Dendritic cell treated with granulocyte-macrophage colony-stimulating factor and Interleukin-4, amounts not matched to agents 40 ng/mL and 50 ng/mL, for 4 days (primary cell): ENCODE measurements at regions not wholly inside any gene's neighbourhood (a gene's known extent, or its start where the extent isn't known, plus 50 kb on each side); places are given as distances from the start of the nearest gene placed in this dataset.

Experiments
- H3K27ac Mint-ChIP-seq: one replicate; pipeline ENCODE4 v1.8.0; 2022; ENCODE audit warnings: mild to moderate bottlenecking, mixed read lengths
- H3K27me3 Mint-ChIP-seq: one replicate; pipeline ENCODE4 v1.8.0; 2022; ENCODE audit warnings: mild to moderate bottlenecking, mixed read lengths
- H3K36me3 Mint-ChIP-seq: one replicate; pipeline ENCODE4 v1.8.0; 2022; ENCODE audit warnings: low read depth, mixed read lengths
- H3K4me1 Mint-ChIP-seq: one replicate; pipeline ENCODE4 v1.8.0; 2022; ENCODE audit warnings: low read depth, mixed read lengths
- H3K4me3 Mint-ChIP-seq: one replicate; pipeline ENCODE4 v1.8.0; 2022; ENCODE audit warnings: mild to moderate bottlenecking, moderate library complexity, mixed read lengths
- H3K9me3 Mint-ChIP-seq: one replicate; pipeline ENCODE4 v1.8.0; 2022; ENCODE audit warnings: mixed read lengths
- intact Hi-C: fragments of 100-400 bp; cut with micrococcal nuclease; formaldehyde crosslinking; loops from one replicate; pipeline ENCODE4 v1.15.0; 2022

GRCh38 chr3:14304101-14305045, 98.0 kb upstream of the SLC6A6 start:
- H3K4me3 Mint-ChIP-seq: no peak overlapping the region
- intact Hi-C loops: no loop called here
- peaks cover 15% of the 10 kb centered on the region for H3K4me1 Mint-ChIP-seq
- H3K27me3 Mint-ChIP-seq: peaks cover 23% of the 10 kb centered on the region
- no peak overlapping the region for H3K27ac Mint-ChIP-seq
- no peaks in the 10 kb centered on the region for H3K9me3 Mint-ChIP-seq
- H3K36me3 Mint-ChIP-seq: no peaks in the 10 kb centered on the region

GRCh38 chr3:14305324-14305723, 97.1 kb upstream of the SLC6A6 start:
- Mint-ChIP-seq H3K4me3 (no peak overlapping the region), H3K27me3 (peaks cover 23% of the 10 kb centered on the region), H3K36me3 (no peaks in the 10 kb centered on the region), H3K4me1 (peaks cover 15% of the 10 kb centered on the region), H3K9me3 (no peaks in the 10 kb centered on the region), H3K27ac (no peak overlapping the region)
- intact Hi-C loops: no loop called here

GRCh38 chr3:14306142-14306541, 96.3 kb upstream of the SLC6A6 start:
- Mint-ChIP-seq H3K36me3 (no peaks in the 10 kb centered on the region), H3K4me3 (no peak overlapping the region), H3K27me3 (peaks cover 23% of the 10 kb centered on the region), H3K4me1 (peaks cover 15% of the 10 kb centered on the region), H3K27ac (no peak overlapping the region), H3K9me3 (no peaks in the 10 kb centered on the region)
- intact Hi-C loops: no loop called here

GRCh38 chr3:14307656-14308302, 94.6 kb upstream of the SLC6A6 start:
- peaks cover 15% of the 10 kb centered on the region for H3K4me1 Mint-ChIP-seq
- H3K9me3 Mint-ChIP-seq: no peaks in the 10 kb centered on the region
- peaks cover 29% of the 10 kb centered on the region for H3K27me3 Mint-ChIP-seq
- H3K4me3 Mint-ChIP-seq: no peak overlapping the region
- H3K36me3 Mint-ChIP-seq: no peaks in the 10 kb centered on the region
- H3K27ac Mint-ChIP-seq: no peak overlapping the region
- intact Hi-C loops: no loop called here

GRCh38 chr3:14311729-14312128, 90.7 kb upstream of the SLC6A6 start:
- H3K27me3 Mint-ChIP-seq: peaks cover 32% of the 10 kb centered on the region
- H3K4me1 Mint-ChIP-seq: no peaks in the 10 kb centered on the region
- intact Hi-C loops: no loop called here
- H3K9me3 Mint-ChIP-seq: no peaks in the 10 kb centered on the region
- no peak overlapping the region for H3K27ac Mint-ChIP-seq
- H3K36me3 Mint-ChIP-seq: no peaks in the 10 kb centered on the region
- H3K4me3 Mint-ChIP-seq: no peak overlapping the region

GRCh38 chr3:14312375-14312774, 90.0 kb upstream of the SLC6A6 start:
- Mint-ChIP-seq H3K4me1 (no peaks in the 10 kb centered on the region), H3K27me3 (peaks cover 32% of the 10 kb centered on the region), H3K4me3 (no peak overlapping the region), H3K27ac (no peak overlapping the region), H3K36me3 (no peaks in the 10 kb centered on the region), H3K9me3 (no peaks in the 10 kb centered on the region)
- intact Hi-C loops: no loop called here

GRCh38 chr3:14317057-14317553, 85.3 kb upstream of the SLC6A6 start:
- H3K27me3 Mint-ChIP-seq: peaks cover 17% of the 10 kb centered on the region
- intact Hi-C loops: no loop called here
- H3K27ac Mint-ChIP-seq: no peak overlapping the region
- no peaks in the 10 kb centered on the region for H3K36me3 Mint-ChIP-seq
- peaks cover 10% of the 10 kb centered on the region for H3K4me1 Mint-ChIP-seq
- H3K4me3 Mint-ChIP-seq: no peak overlapping the region
- H3K9me3 Mint-ChIP-seq: peaks cover 10% of the 10 kb centered on the region

GRCh38 chr3:14318646-14319045, 83.8 kb upstream of the SLC6A6 start:
- Mint-ChIP-seq H3K27ac (no peak overlapping the region), H3K4me1 (peaks cover 10% of the 10 kb centered on the region), H3K36me3 (no peaks in the 10 kb centered on the region), H3K27me3 (peaks cover 8% of the 10 kb centered on the region), H3K9me3 (peaks cover 10% of the 10 kb centered on the region), H3K4me3 (no peak overlapping the region)
- intact Hi-C loops: no loop called here

GRCh38 chr3:14319654-14320182, 82.7 kb upstream of the SLC6A6 start:
- intact Hi-C loops: no loop called here
- peaks cover 15% of the 10 kb centered on the region for H3K4me1 Mint-ChIP-seq
- H3K9me3 Mint-ChIP-seq: peaks cover 10% of the 10 kb centered on the region
- peak overlapping the region; percentile 57 for H3K27ac Mint-ChIP-seq
- peak overlapping the region; percentile 28 for H3K4me3 Mint-ChIP-seq
- no peaks in the 10 kb centered on the region for H3K36me3 Mint-ChIP-seq
- peaks cover 9% of the 10 kb centered on the region for H3K27me3 Mint-ChIP-seq

GRCh38 chr3:14320219-14320618, 82.2 kb upstream of the SLC6A6 start:
- intact Hi-C loops: no loop called here
- no peak overlapping the region for H3K4me3 Mint-ChIP-seq
- peaks cover 12% of the 10 kb centered on the region for H3K27me3 Mint-ChIP-seq
- no peaks in the 10 kb centered on the region for H3K36me3 Mint-ChIP-seq
- H3K27ac Mint-ChIP-seq: peak overlapping the region; percentile 57
- peaks cover 15% of the 10 kb centered on the region for H3K4me1 Mint-ChIP-seq
- peaks cover 10% of the 10 kb centered on the region for H3K9me3 Mint-ChIP-seq

- Mint-ChIP-seq H3K4me1 (peaks cover 15% of the 10 kb centered on the region), H3K27me3 (peaks cover 7% of the 10 kb centered on the region), H3K27ac (no peak overlapping the region), H3K36me3 (no peaks in the 10 kb centered on the region), H3K4me3 (no peak overlapping the region), H3K9me3 (peaks cover 10% of the 10 kb centered on the region)
- intact Hi-C loops: no loop called here
These were observed 80.4 kb upstream of the SLC6A6 start for GRCh38 chr3:14322001-14322400.

- Mint-ChIP-seq H3K27ac (no peak overlapping the region), H3K36me3 (no peaks in the 10 kb centered on the region), H3K4me3 (no peak overlapping the region), H3K4me1 (peaks cover 15% of the 10 kb centered on the region), H3K9me3 (peaks cover 10% of the 10 kb centered on the region), H3K27me3 (peaks cover 12% of the 10 kb centered on the region)
- intact Hi-C loops: no loop called here
These were observed 79.6 kb upstream of the SLC6A6 start for GRCh38 chr3:14322667-14323295.

GRCh38 chr3:14323401-14324223, 78.8 kb upstream of the SLC6A6 start:
- H3K27me3 Mint-ChIP-seq: peaks cover 15% of the 10 kb centered on the region
- H3K9me3 Mint-ChIP-seq: peaks cover 10% of the 10 kb centered on the region
- no peaks in the 10 kb centered on the region for H3K36me3 Mint-ChIP-seq
- intact Hi-C loops: no loop called here
- no peak overlapping the region for H3K27ac Mint-ChIP-seq
- H3K4me3 Mint-ChIP-seq: no peak overlapping the region
- peaks cover 15% of the 10 kb centered on the region for H3K4me1 Mint-ChIP-seq
